ENCODE measurements at regions not wholly inside any gene's neighbourhood (a gene's known extent, or its start where the extent isn't known, plus 50 kb on each side); places are given as distances from the start of the nearest gene placed in this dataset.
"Not testable (repeated sequence)": the region's sequence is repeated elsewhere in the genome, so short reads cannot be mapped to it uniquely, and the experiment has no call there.

GRCh38 chr2:236376566-236377244 is 112.5 kb upstream of the ASB18 start:
- DNase-seq, result peak; percentile 31

GRCh38 chr2:236380051-236380612 is 115.9 kb upstream of the ASB18 start:
- DNase-seq, result no peak

DNA sequence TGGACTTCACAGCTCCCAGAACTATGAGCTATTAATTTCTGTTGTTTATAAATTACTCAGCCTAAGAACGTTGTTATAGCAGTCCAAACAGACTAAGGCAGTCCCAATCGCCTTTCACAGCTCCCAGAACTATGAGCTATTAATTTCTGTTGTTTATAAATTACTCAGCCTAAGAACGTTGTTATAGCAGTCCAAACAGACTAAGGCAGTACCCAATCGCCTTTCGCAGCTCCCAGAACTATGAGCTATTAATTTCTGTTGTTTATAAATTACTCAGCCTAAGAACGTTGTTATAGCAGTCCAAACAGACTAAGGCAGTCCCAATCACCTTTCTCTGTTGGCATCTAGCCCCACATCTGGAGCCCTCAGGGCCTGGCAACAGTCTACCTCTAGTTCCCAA is 117.0 kb upstream of the ASB18 start:
- DNase-seq, result not testable (repeated sequence)

GRCh38 chr2:236389284-236390216 is 125.3 kb upstream of the ASB18 start:
- DNase-seq, result not testable (repeated sequence)

DNA sequence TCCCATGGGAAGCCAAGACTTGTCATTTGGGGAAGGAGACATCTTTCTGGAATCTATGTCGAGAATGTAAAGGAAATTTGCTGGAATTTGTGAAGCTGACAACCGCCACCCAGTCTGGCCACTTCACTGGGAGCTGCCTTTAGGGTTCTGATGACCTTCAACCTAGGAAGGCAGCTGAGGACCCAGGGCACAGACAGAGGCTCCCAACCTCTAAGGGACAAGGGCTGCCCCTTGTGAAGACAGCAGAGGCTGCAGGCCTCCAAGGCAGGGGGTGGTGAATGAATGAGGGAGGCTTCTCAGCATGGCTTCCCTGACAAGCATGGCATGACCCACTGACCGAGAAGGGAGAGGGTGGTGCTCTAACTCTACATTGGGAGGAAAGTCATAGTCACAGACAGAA is 128.9 kb upstream of the ASB18 start:
- DNase-seq, result no peak

DNA sequence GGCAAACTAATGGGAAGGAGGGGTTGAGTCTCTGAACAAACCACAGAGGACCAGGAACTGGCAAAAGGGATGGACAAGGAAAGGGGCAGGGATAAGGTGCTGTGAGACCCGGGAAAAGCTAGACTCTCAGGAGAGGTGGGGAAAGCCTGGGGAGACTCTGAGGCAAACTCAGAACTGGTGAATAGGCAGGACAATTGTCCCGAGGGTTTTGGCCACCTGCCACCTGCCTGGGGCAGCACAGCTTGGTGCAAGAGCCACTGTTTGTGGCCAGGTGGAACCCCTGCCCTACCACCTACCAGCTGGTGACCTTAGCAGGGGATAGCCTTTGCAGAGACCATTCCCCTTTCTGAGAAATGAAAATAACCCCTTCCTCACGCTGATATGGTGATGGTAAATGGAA is 129.4 kb upstream of the ASB18 start:
- no peak for DNase-seq

DNA sequence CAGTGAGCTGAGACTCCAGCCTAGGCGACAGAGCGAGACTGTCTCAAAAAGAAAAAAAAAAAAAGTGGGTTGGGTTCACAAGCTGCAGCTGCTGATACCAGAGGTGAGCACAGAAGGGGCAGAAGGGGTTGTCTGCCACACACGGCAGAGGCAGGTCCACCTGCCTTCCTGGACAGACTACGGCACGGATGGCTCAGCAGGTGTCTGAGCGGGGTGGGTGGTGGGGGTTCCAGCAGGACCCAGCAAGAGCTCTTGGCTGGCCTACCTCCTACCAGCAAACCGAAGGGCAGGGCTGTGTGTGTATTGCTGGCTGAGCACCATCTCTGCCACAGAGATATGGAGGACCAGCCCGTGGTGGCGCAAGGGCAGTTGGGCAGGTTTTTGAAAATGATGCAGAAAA is 130.4 kb upstream of the ASB18 start:
- DNase-seq, result no peak

DNA sequence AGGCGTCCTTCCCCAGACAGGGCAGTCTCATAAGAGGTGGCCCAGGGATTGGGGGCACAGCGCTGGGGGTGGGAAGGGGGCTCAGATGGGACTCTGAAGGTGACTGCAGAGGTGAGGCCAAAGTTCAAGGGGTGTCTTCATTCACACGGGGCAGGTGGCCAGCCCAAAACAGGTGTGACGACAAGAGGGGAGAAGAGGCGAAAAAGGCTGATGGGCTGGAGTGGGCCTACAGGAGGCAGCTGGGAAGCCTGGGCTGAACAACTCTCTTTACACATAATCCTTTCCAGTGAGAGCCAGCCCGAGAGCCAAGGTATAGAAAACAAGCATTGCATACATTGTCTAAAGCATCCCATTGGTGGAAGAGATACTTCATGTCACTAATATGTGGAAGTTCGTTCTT is 130.9 kb upstream of the ASB18 start:
- no peak for DNase-seq

GRCh38 chr2:236396818-236397350 is 132.7 kb upstream of the ASB18 start:
- no peak for DNase-seq

DNA sequence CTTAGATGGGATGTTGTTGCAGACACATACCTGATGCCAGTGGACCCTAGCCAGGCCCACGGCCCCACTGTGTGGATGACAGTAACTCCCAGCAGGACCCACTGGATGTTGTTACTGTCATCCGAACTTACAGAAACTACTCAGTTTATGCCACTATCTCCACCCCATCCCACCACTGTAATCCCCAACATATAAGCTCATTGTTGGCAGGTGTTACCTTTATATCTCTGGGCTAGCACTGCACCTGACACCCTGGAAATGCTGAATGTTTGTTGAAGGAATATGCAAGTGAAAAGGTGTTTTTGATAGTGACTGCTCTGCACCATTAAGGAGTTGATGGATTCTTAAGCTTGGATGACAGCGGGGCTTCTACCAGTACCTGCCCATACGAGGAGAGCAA is 133.5 kb upstream of the ASB18 start:
- no peak for DNase-seq

DNA sequence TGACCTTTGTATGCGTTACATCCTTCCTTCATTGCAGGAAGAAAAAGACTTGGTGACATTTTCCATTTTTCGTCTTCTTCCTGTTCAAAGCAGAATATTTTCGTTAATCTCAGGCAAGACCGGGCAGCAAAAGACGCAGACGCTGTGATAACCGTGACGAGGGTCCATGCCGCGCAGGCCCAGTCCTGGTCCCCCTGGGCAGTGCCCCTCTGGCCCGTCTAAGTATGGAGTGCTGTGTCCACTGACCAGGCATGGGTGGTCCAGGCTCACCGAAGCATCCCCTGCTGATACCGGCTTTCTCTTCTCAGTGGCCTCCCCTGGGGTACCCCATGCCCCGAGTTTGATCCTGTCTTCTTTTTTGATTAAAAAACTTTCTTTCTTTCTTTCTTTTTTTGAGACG is 135.2 kb upstream of the ASB18 start:
- no peak for DNase-seq

- no peak for DNase-seq
Observed at GRCh38 chr2:236400046-236400574, 135.9 kb upstream of the ASB18 start.

GRCh38 chr2:236400594-236401360 is 136.6 kb upstream of the ASB18 start:
- no peak for DNase-seq

DNA sequence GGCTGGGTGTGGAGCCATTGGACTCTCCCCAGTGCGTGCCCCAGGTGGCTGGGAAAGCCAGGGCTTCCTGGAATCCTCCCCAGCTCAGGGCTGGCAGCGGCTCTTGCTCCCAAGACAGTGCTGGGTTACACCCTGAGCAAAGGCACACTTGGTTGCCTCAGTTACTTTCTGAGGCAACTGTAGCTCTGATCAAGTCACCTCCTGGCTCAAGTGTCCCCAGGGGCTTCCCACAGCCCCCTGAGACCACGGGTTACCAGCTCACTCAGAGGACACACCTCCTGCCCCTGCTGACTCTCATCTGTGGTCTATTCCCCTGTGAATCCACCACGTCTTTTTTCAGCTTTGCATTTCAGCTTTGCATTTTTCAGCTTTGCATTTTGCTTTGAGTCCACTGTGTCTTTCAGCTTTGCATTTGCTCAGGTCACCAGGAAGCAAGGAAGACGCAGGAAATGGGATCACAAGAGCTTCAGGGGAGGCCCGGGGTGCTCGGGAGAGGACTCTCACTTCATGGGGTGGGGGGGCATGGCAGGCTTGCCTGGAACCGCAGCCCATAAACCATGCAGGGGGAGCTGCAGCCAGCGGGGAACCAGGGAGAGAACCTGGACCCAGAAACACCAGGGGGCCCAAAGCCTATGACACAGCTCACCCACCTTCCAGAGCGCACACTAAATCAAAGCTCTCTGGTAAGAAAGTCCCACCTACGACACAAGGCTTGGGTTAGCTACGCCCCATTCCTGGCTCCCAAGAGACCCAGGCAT is 138.0 kb upstream of the ASB18 start:
- no peak for DNase-seq

GRCh38 chr2:236403125-236403524 is 138.9 kb upstream of the ASB18 start:
- no peak for DNase-seq

DNA sequence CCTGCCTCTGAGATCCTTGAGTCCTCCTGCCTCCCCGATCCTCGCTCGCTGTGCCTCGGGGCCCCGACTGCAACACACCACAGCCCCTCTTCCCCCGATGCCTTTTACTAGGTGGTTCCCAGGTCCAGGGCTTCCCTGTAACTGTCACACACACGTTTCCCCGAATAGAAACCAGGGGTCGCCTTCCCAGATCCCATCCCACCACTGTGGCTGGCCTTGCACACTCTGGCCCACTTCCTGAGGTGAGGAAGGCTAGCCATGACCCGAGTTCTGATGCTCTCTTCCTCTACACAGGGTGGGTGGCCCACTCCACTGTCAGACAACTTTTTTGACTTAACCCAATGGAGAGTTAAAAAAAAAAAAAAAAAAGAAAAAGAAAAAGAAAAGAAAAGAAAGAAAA is 139.6 kb upstream of the ASB18 start:
- no peak for DNase-seq

DNA sequence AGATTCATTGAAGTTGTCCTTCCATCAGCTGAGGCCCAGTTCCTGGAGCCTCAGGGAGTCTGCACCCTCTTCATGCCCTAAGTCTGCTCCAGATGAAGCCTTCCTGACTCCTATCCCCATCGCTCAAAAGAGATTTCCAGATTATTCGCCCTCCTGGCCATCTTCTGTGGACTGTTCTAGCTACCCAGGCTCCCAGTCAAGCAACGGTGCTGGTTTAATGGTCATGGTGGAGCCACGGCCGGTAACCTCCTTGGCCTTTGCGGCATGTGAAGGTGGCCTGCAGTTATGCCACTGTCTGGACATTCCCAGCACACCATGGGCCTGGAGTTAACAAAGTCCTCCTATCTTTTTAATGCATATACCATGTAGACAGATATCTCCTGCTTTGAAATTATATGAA is 140.1 kb upstream of the ASB18 start:
- no peak for DNase-seq

- no peak for DNase-seq
Observed at GRCh38 chr2:236405357-236405756, 141.2 kb upstream of the ASB18 start.

GRCh38 chr2:236408090-236408489 is 143.9 kb upstream of the ASB18 start:
- DNase-seq, result no peak

DNA sequence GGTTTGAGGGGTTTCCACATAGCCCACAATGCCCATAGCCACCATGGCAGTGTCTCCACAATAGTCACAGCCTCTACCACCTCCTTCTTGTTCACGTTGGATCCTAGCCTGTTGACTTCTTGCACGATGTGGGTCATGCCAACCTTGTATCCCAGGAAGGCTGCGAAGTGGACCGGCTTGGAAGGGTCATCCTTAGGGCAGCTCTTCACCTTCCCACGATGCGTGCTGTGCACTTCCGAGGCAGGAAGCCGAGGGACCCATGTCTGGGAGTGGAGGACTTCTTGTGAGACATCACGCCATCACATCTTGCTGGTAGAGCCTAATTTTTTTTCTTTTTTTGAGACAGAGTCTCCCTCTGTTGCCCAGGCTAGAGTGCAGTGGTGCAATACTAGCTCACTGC is 144.6 kb upstream of the ASB18 start:
- no peak for DNase-seq

GRCh38 chr2:236415684-236416444 is 151.7 kb upstream of the ASB18 start:
- DNase-seq, result no peak

Measured in NCI-H1092 treated with DMSO at 0.1 percent for 48 hours (cell line).